Lung (tissue), 11 donors: ENCODE measurements at regions not wholly inside any gene's neighbourhood (a gene's known extent, or its start where the extent isn't known, plus 50 kb on each side); places are given as distances from the start of the nearest gene placed in this dataset.

Experiments used
- ATAC-seq: fragments of 200-7000 bp; cut with Tn5 transposase; one replicate; pipeline ENCODE4 v1.9.1; 2020; ENCODE audit warnings: moderate number of reproducible peaks; ENCODE audit not compliant: insufficient read depth, low FRiP score
- DNase-seq, 3 donors: peaks; one replicate each; pipeline ENCODE4 v3.0.0-alpha.2; 2013 to 2017
- H3K27ac ChIP-seq, 2 donors: one replicate each; pipeline ENCODE4 v1.5.1; 2013; ENCODE audit warnings: mild to moderate bottlenecking in 2 of 2, moderate library complexity in 2 of 2, control low read depth in 1 of 2, inconsistent platforms in 1 of 2, low read depth in 1 of 2, low read length in 1 of 2
- H3K27me3 ChIP-seq, 3 donors: one replicate each; pipeline ENCODE4 v1.5.1; 2013; ENCODE audit warnings: low read length in 2 of 3; ENCODE audit not compliant: control insufficient read depth in 3 of 3, insufficient read depth in 3 of 3
- H3K36me3 ChIP-seq, 4 donors: one replicate each; pipeline ENCODE4 v1.5.1; 2013; ENCODE audit warnings: low read length in 4 of 4, mild to moderate bottlenecking in 1 of 4, moderate library complexity in 1 of 4; ENCODE audit not compliant: control insufficient read depth in 4 of 4, insufficient read depth in 4 of 4
- H3K4me1 ChIP-seq, 5 donors: one replicate each; pipeline ENCODE4 v1.5.1; 2013; ENCODE audit warnings: low read length in 5 of 5, mild to moderate bottlenecking in 2 of 5, moderate library complexity in 1 of 5; ENCODE audit not compliant: control insufficient read depth in 5 of 5, insufficient read depth in 5 of 5
- H3K4me3 ChIP-seq: one replicate; pipeline ENCODE4 v1.5.1; 2013; ENCODE audit warnings: mild to moderate bottlenecking, control low read depth, moderate library complexity
- H3K9ac ChIP-seq, 2 donors: one replicate each; pipeline ENCODE4 v1.5.1; 2013; ENCODE audit warnings: low read length in 2 of 2, control low read depth in 1 of 2; ENCODE audit not compliant: insufficient read depth in 1 of 2
- H3K9me3 ChIP-seq, 4 donors: one replicate each; pipeline ENCODE4 v1.5.1; 2013; ENCODE audit warnings: low read length in 3 of 4, mild to moderate bottlenecking in 1 of 4, moderate library complexity in 1 of 4; ENCODE audit not compliant: control insufficient read depth in 4 of 4, insufficient read depth in 3 of 4
- CTCF ChIP-seq: IDR thresholded peaks from 2 replicates; pipeline ENCODE4 v1.5.1; 2012; ENCODE audit warnings: mild to moderate bottlenecking; ENCODE audit errors: control extremely low read depth, extremely low read depth
- WGBS, 2 donors: extraction: QIAGEN DNeasy Blood & Tissue Kit; methylation state at CpG; one replicate each; pipeline ENCODE4 v1.1.7; 2013; 5-methylcytosine and 5-hydroxymethylcytosine counted together
- donor health status: control.
- donor health status: control.
- donor health status: Bipolar disorder and iron deficiency.
- donor health status: healthy.
- donor health status: DM: yes; HTN: yes; CAD: no.

GRCh38 chr3:78497021-78497420 lies 1270.8 kb downstream of the ROBO1 start:
- Histone ChIP-seq H3K27ac (no peak overlapping the region), H3K9ac (no peak overlapping the region), H3K4me3 (no peak overlapping the region), H3K36me3 (no peaks in the 10 kb centered on the region), H3K9me3 (no peaks in the 10 kb centered on the region), H3K27me3 (no peaks in the 10 kb centered on the region), H3K4me1 (peaks cover 0 to 41% (median 16%) of the 10 kb centered on the region in 5 donors)
- peak; percentile 58 for ATAC-seq
- no peak for TF ChIP-seq CTCF
- DNase-seq, result peak; percentile 82 to 94 (median 92)
- WGBS, 2 donors, result 44 to 67% methylated on average over 4 of the region's 4 CpGs

DNA sequence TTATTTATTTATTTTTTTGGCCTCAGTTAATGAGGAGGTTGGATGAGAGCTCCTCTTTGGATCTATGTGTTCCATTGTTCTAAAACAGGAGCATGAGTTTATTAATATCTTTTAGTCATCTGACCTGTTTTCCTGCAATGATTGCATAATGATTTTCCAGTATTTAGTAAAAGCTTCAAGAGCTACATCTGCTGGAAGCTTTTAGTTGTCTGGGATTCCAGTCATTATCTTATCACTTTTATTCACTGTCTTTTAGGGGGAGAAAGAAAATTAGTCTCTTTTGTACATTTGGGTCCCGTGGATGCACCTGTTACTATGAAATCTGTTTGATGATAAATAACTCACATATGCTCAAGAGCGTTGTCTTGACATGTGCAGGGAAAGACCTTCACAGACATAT lies 1270.0 kb downstream of the ROBO1 start:
- WGBS, 2 donors, result 70 to 91% methylated on average over 2 of the region's 2 CpGs
- TF ChIP-seq CTCF, result no peak
- H3K36me3 ChIP-seq, result no peaks in the 10 kb centered on the region
- H3K9ac ChIP-seq, result no peak overlapping the region
- H3K4me3 ChIP-seq, result no peak overlapping the region
- DNase-seq, result peak in 2 of 3 donors; percentile 42 to 50
- no peaks in the 10 kb centered on the region for H3K27me3 ChIP-seq
- no peak overlapping the region for H3K27ac ChIP-seq
- no peaks in the 10 kb centered on the region for H3K9me3 ChIP-seq
- no peak for ATAC-seq
- H3K4me1 ChIP-seq, result peaks cover 0 to 41% (median 16%) of the 10 kb centered on the region in 5 donors

GRCh38 chr3:78506061-78506460 lies 1261.7 kb downstream of the ROBO1 start:
- Histone ChIP-seq H3K9ac (no peak overlapping the region), H3K27ac (no peak overlapping the region), H3K4me3 (no peak overlapping the region), H3K9me3 (no peaks in the 10 kb centered on the region), H3K4me1 (peaks cover 0 to 13% (median 0%) of the 10 kb centered on the region in 5 donors), H3K27me3 (no peaks in the 10 kb centered on the region), H3K36me3 (no peaks in the 10 kb centered on the region)
- WGBS, 2 donors, result 63 to 64% methylated on average over 4 of the region's 4 CpGs
- ATAC-seq (no peak), DNase-seq (no peak)
- TF ChIP-seq CTCF, result no peak

DNA sequence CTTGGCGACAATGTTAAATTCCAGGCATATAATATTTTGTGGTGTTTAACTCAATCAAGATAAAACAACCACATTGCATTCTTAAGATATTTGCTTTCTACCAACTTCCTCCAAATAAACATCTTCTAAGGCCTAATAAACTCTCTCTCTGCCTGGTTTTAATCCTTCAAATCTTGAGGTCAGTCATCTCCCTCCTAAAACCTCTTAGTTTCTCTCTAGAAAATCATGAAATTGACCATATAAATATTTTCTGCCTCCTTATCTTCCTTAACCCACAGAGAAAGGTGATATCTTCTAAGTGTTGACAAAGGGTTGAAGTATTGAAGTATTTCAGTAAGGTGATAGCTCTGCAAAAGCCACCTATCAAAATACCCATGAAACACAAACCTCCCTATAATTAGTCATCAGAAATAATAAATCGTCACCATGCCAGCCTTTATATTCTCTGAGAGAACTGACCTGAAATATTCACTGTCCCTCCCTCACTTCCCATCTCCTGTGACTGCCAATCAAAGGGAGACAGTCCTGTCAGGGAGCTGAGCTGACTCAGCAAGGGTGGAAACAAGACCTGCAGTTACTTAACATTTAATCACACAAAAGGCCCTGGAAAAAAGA lies 1261.1 kb downstream of the ROBO1 start:
- peak in 2 of 3 donors; percentile 25 to 42 for DNase-seq
- H3K4me3 ChIP-seq, result no peak overlapping the region
- no peaks in the 10 kb centered on the region for H3K27me3 ChIP-seq
- H3K9ac ChIP-seq, result no peak overlapping the region
- no peaks in the 10 kb centered on the region for H3K36me3 ChIP-seq
- TF ChIP-seq CTCF, result no peak
- no peak for ATAC-seq
- no peaks in the 10 kb centered on the region for H3K9me3 ChIP-seq
- H3K27ac ChIP-seq, result no peak overlapping the region
- peaks cover 0 to 13% (median 0%) of the 10 kb centered on the region in 5 donors for H3K4me1 ChIP-seq
- WGBS, 2 donors, result 40 to 65% methylated on average over 2 of the region's 2 CpGs
